ENCODE measurements at regions not wholly inside any gene's neighbourhood (a gene's known extent, or its start where the extent isn't known, plus 50 kb on each side); places are given as distances from the start of the nearest gene placed in this dataset.

- DNase-seq = no peak
Measured at GRCh38 chr1:79682478-79682877, 675.9 kb upstream of the ADGRL4 start.

- no peak for DNase-seq
Measured at GRCh38 chr1:79681382-79681781, 674.9 kb upstream of the ADGRL4 start.

DNA sequence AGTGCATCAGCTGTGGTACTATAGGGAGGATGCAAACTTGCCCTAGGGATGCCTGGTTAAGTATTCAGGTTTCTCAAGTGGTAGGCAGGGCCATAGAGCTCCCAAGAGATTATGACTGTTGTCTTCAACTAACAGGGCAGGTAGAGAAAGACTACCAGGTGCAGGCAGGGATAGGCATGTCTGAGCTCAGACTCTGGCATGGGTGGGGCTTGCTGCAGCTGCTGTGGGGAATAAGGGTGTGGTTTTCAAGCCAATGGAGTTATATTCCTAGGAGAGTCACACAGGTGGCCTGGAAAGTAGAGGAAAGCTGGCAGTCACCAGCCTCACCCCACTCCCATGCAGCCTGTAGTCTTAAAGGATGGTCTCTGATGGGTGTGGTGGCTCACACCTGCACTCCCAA lies 673.4 kb upstream of the ADGRL4 start:
- DNase-seq = no peak

DNA sequence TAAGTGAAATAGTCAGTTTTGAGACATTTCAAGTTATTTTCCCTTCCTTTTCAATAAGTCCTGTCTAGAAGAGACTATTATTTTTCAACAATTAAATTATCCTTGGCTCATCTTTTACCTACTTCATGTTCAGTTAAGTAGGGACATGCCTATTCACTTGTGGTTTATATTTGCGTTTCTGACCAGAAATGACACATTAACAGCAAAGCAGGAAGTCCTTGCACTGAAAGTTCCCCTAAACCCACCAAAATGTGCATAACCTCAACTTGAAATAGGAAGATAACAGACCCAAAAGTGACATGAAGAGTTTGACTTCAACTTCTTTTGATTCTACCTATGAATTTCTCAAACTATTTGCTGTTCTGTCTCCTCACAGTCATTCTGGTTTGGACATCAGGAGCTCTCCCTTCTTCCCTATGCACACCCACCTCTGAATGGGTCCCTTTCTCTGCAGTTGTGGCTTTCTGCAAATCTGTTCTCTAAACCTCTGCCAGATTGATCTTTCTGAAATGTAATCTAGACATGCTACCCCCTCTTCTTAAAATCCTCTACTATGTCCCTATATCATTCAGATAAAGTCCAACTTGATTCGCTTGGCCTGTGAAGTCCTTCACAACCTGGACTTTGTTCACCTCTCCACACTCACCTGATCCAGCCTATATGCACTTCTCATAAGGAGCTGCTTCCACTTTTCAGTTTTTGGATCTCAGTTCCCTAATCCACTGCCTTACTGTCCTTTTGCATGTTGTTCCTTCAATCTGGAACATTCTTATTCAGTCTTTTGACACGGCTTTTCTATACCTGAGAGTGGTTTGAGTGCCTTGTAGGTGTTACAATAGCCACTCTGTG lies 661.5 kb upstream of the ADGRL4 start:
- DNase-seq = no peak

GRCh38 chr1:79667166-79667565 lies 660.6 kb upstream of the ADGRL4 start:
- DNase-seq = no peak

- DNase-seq = no peak
Measured at GRCh38 chr1:79663916-79664315, 657.4 kb upstream of the ADGRL4 start.

GRCh38 chr1:79662596-79662995 lies 656.1 kb upstream of the ADGRL4 start:
- no peak for DNase-seq

- DNase-seq = no peak
Measured at GRCh38 chr1:79660129-79660528, 653.6 kb upstream of the ADGRL4 start.

DNA sequence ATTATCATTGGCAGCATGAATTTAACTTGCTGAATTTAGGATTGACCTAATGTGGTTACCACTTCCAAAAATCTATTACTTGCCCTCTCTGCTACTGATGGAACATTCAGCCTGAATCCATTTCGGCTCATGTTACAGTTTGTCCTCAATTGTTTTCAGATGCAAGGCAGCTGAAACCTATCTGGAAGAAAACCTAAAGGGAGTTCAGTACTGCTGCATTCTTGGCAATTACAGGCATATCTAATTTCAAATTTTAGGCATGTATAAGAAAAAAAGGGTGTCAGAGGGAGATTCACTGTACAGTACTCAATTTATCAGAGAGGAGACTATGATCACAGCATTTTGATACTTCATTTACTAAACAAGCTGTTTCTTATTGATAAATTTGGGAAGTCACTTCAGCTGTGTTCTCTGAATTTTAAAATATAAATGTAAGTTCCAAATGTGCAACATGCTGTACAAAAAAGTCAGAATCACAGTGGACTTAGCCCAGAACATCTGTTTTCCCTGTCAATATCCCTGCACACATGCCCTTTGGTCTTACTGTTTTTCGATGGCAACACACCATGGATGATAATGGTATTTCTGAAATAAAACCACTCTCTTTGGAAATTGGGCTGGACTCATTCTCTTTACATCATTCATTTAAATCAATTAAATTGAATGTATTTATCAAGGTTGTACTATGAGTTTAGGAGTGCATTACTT lies 651.6 kb upstream of the ADGRL4 start:
- no peak for DNase-seq

DNA sequence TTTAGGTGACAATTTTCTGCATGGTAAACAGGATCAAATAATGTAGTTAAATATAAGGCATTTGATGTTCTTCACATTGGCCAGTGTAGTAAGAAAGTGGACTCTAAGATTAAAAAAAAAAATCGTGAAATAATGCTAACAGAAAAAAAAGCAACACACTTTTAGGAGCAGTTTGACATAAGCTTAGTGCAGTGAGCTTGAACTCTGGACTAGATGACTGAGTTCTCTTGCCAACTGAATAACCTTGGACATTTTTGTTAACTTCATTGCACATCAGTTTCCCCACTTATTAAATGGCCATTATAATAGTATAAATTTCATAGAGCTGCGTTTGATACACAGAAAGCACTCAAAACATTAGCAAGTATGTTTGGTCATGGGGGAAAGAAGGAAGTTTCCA lies 649.3 kb upstream of the ADGRL4 start:
- DNase-seq = no peak

GRCh38 chr1:79652426-79652825 lies 645.9 kb upstream of the ADGRL4 start:
- no peak for DNase-seq

GRCh38 chr1:79648126-79648525 lies 641.6 kb upstream of the ADGRL4 start:
- no peak for DNase-seq

DNA sequence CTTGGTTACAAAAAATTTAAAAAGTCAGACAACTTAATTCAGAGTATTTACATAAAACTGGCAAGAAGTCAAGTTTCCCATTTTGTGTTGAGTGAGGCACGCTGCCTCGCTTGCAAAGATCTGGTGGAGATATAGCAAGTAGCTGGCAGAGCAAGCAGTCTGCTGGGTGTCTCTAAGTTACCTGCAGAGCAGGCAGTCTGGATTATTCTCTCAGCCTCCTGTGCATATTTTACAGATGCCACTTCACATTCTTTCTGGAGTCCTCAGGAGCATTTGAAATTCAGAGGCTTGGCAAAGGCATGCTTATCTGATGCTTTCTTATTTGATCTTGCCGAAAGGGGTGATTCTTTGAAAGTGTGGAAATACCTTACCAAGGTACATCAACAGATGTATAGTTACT lies 640.4 kb upstream of the ADGRL4 start:
- no peak for DNase-seq

DNA sequence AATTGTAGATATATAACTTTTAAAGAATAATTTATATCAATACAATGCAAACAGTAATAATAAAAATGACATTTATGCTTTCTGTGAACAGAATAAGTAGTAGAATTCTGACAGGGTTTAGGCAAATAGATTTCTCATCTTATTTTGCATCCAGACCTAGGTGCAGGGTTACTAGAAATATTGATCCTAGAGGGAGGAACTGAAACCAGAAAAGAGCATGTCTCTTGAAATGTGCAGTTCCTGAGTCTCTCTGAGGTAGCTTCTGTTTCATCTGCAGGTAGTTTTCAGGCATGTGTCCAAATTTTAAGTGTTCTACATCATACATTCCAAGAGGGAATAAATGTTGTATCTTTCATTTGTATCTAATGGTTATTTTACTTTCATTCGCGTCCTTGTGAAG lies 631.9 kb upstream of the ADGRL4 start:
- no peak for DNase-seq

- no peak for DNase-seq
Measured at GRCh38 chr1:79633456-79633855, 626.9 kb upstream of the ADGRL4 start.

GRCh38 chr1:79629414-79629813 lies 622.9 kb upstream of the ADGRL4 start:
- no peak for DNase-seq

DNA sequence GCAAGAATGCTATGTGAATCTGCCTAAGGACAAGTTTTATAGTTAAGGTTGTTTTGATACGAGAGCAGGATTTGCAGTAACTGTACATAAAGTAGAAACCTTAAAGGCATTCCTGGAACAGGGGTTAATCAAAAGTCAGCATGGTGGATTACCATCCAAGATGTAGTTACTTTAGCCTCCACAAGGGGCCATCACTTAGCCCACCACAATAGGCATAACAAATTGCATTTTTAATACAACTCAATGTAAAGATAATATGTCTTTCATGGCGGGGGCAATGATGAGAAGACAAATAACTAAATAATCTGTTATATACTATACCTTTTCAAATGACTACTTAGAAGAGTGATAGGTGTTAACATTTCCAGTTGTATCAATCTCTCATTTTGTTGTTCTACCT lies 611.2 kb upstream of the ADGRL4 start:
- DNase-seq = no peak

- DNase-seq = no peak
Measured at GRCh38 chr1:79614762-79615161, 608.2 kb upstream of the ADGRL4 start.

- DNase-seq = no peak
Measured at GRCh38 chr1:79614106-79614505, 607.6 kb upstream of the ADGRL4 start.

GRCh38 chr1:79613046-79613445 lies 606.5 kb upstream of the ADGRL4 start:
- DNase-seq = no peak

GRCh38 chr1:79604490-79605198 lies 598.1 kb upstream of the ADGRL4 start:
- no peak for DNase-seq

GRCh38 chr1:79603843-79604242 lies 597.3 kb upstream of the ADGRL4 start:
- DNase-seq = no peak

GRCh38 chr1:79599257-79599656 lies 592.7 kb upstream of the ADGRL4 start:
- DNase-seq = no peak

DNA sequence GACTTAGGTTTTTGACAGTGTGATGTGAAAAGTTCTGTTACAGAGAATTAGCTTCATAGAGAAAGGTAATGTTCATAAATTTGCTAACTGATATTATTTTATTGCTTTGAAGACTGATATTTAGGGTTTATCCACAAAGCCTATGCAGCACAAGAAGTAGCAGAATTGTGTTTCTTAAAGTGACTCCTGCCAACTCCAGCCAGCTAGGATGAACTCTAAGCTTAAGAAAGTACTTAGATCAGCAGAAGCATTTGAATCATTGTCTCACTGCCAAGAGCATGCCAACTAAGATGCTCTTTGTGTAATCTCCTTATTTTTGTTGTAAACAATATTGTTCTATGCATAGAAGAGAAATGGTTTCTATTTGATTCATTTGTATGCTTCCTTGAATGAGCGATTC lies 589.4 kb upstream of the ADGRL4 start:
- no peak for DNase-seq

Measured in femur (tissue), 1 donor.